Neuronal stem cell (in vitro differentiated cells): ENCODE measurements at regions not wholly inside any gene's neighbourhood (a gene's known extent, or its start where the extent isn't known, plus 50 kb on each side); places are given as distances from the start of the nearest gene placed in this dataset.

Experiments
- DNase-seq: peaks from one replicate; pipeline ENCODE4 v3.0.0-alpha.2; 2013; ENCODE audit warnings: low spot score
- H2AFZ ChIP-seq: one replicate; pipeline ENCODE4 v1.6.1; 2013; ENCODE audit warnings: mild to moderate bottlenecking, low read length, inconsistent platforms
- H2AK5ac ChIP-seq: 2 replicates; pipeline ENCODE4 v1.6.1; 2013; ENCODE audit warnings: low read depth, mild to moderate bottlenecking, inconsistent platforms, low read length, moderate library complexity, mixed read lengths
- H2BK120ac ChIP-seq: 2 replicates; pipeline ENCODE4 v1.6.1; 2013; ENCODE audit warnings: low read depth, mild to moderate bottlenecking, inconsistent platforms, low read length, moderate library complexity, mixed read lengths
- H2BK12ac ChIP-seq: one replicate; pipeline ENCODE4 v1.6.1; 2013; ENCODE audit warnings: low read length, inconsistent platforms
- H2BK15ac ChIP-seq: 2 replicates; pipeline ENCODE4 v1.6.1; 2013; ENCODE audit warnings: mild to moderate bottlenecking, low read length, inconsistent platforms, mixed read lengths
- H2BK5ac ChIP-seq: one replicate; pipeline ENCODE4 v1.6.1; 2013; ENCODE audit warnings: inconsistent platforms, mild to moderate bottlenecking, low read length, moderate library complexity
- H3K14ac ChIP-seq: one replicate; pipeline ENCODE4 v1.6.1; 2013; ENCODE audit warnings: low read length, inconsistent platforms
- H3K18ac ChIP-seq: 2 replicates; pipeline ENCODE4 v1.6.1; 2013; ENCODE audit warnings: low read length, inconsistent platforms
- H3K23ac ChIP-seq: 2 replicates; pipeline ENCODE4 v1.6.1; 2013; ENCODE audit warnings: low read depth, mild to moderate bottlenecking, mixed read lengths, low read length, inconsistent platforms; ENCODE audit not compliant: poor library complexity
- H3K27ac ChIP-seq: replicated peaks from 3 replicates; pipeline ENCODE4 v1.5.1; 2013; ENCODE audit warnings: low read length, inconsistent platforms
- H3K27me3 ChIP-seq, 3 experiments: 2 replicates each; pipeline ENCODE4 v1.6.1; 2013; ENCODE audit warnings: low read length in 3 of 3, mild to moderate bottlenecking in 2 of 3, inconsistent platforms in 1 of 3, low read depth in 1 of 3, mixed read lengths in 1 of 3, moderate library complexity in 1 of 3; ENCODE audit not compliant: control insufficient read depth in 3 of 3, insufficient read depth in 3 of 3
- H3K36me3 ChIP-seq, 2 donors: replicated peaks in 1 of 2; 2 replicates each; pipeline ENCODE4 v1.6.1; 2013; ENCODE audit warnings: low read length in 2 of 2; ENCODE audit not compliant: control insufficient read depth in 2 of 2, insufficient read depth in 2 of 2
- H3K4ac ChIP-seq: 2 replicates; pipeline ENCODE4 v1.6.1; 2013; ENCODE audit warnings: inconsistent platforms, mild to moderate bottlenecking, low read length, moderate library complexity
- H3K4me1 ChIP-seq, 2 donors: 1 replicate in 1 of 2; 2 replicates in 1 of 2; pipeline ENCODE4 v1.6.1; 2013; ENCODE audit warnings: low read length in 2 of 2, low read depth in 1 of 2; ENCODE audit not compliant: control insufficient read depth in 2 of 2, insufficient read depth in 1 of 2
- H3K4me2 ChIP-seq: one replicate; pipeline ENCODE4 v1.6.1; 2013; ENCODE audit warnings: mild to moderate bottlenecking, low read length, inconsistent platforms; ENCODE audit not compliant: insufficient read depth, poor library complexity, severe bottlenecking
- H3K4me3 ChIP-seq, 2 donors: 2 replicates each; pipeline ENCODE4 v1.5.1; 2013; ENCODE audit warnings: low read length in 2 of 2, mild to moderate bottlenecking in 2 of 2, inconsistent platforms in 1 of 2, moderate library complexity in 1 of 2
- H3K79me1 ChIP-seq: one replicate; pipeline ENCODE4 v1.6.1; 2013; ENCODE audit warnings: low read depth, mild to moderate bottlenecking, inconsistent platforms, low read length, moderate library complexity
- H3K9ac ChIP-seq: one replicate; pipeline ENCODE4 v1.6.1; 2013; ENCODE audit warnings: mild to moderate bottlenecking, low read depth, low read length, inconsistent platforms; ENCODE audit not compliant: poor library complexity
- H3K9me3 ChIP-seq, 2 donors: replicated peaks in 1 of 2; 2 replicates each; pipeline versions ENCODE3 to v1.6.1; 2013; ENCODE audit warnings: low read length in 2 of 2, mild to moderate bottlenecking in 2 of 2, inconsistent platforms in 1 of 2, low read depth in 1 of 2, mixed read lengths in 1 of 2, moderate library complexity in 1 of 2; ENCODE audit not compliant: control insufficient read depth in 2 of 2, insufficient read depth in 1 of 2
- H4K8ac ChIP-seq: one replicate; pipeline ENCODE4 v1.6.1; 2013; ENCODE audit warnings: low read depth, mild to moderate bottlenecking, inconsistent platforms, low read length, moderate library complexity
- H4K91ac ChIP-seq: one replicate; pipeline ENCODE4 v1.6.1; 2013; ENCODE audit warnings: low read length, low read depth, mild to moderate bottlenecking, inconsistent platforms; ENCODE audit not compliant: poor library complexity
- whole genome bisulfite sequencing, 2 donors: extraction: QIAGEN DNeasy Blood & Tissue Kit; methylation state at CpG; one replicate each; pipeline ENCODE4 v1.1.7; 2013; ENCODE audit warnings: missing lambda C conversion rate in 2 of 2, mixed read lengths in 1 of 2; ENCODE audit not compliant: insufficient read length in 2 of 2, insufficient replicate concordance in 1 of 2; ENCODE audit errors: extremely low coverage in 2 of 2; 5-methylcytosine and 5-hydroxymethylcytosine counted together

GRCh38 chr12:90064852-90065801 is 356.5 kb upstream of the ATP2B1 start:
- no peak overlapping the region for H2BK12ac ChIP-seq
- no peak overlapping the region for H2BK5ac ChIP-seq
- WGBS, 2 donors, result no CpG with 5 or more reads among the region's 4 CpGs
- H2BK120ac ChIP-seq, result no peak overlapping the region
- no peak overlapping the region for H3K14ac ChIP-seq
- no peak overlapping the region for H4K91ac ChIP-seq
- H3K27me3 ChIP-seq, result no peaks in the 10 kb centered on the region
- H2AK5ac ChIP-seq, result no peak overlapping the region
- no peak overlapping the region for H3K9ac ChIP-seq
- no peak overlapping the region for H2BK15ac ChIP-seq
- H3K4me1 ChIP-seq, result peaks cover 0 to 5% of the 10 kb centered on the region in 2 donors
- no peak overlapping the region for H3K4ac ChIP-seq
- H3K79me1 ChIP-seq, result no peaks in the 10 kb centered on the region
- DNase-seq, result no peak
- no peaks in the 10 kb centered on the region for H3K36me3 ChIP-seq
- no peak overlapping the region for H3K4me3 ChIP-seq
- H3K4me2 ChIP-seq, result no peak overlapping the region
- H3K27ac ChIP-seq, result no peak overlapping the region
- peak overlapping the region; percentile 39 for H2AFZ ChIP-seq
- no peak overlapping the region for H3K18ac ChIP-seq
- H3K9me3 ChIP-seq, result no peaks in the 10 kb centered on the region
- no peak overlapping the region for H3K23ac ChIP-seq
- H4K8ac ChIP-seq, result no peak overlapping the region

GRCh38 chr12:90062799-90063198 is 354.2 kb upstream of the ATP2B1 start:
- Histone ChIP-seq H3K4me3 (no peak overlapping the region), H2BK5ac (no peak overlapping the region), H2AK5ac (no peak overlapping the region), H3K4me2 (no peak overlapping the region), H3K9me3 (no peaks in the 10 kb centered on the region), H3K4ac (no peak overlapping the region), H3K9ac (no peak overlapping the region), H3K27me3 (no peaks in the 10 kb centered on the region), H2BK15ac (no peak overlapping the region), H4K8ac (no peak overlapping the region), H3K18ac (no peak overlapping the region), H3K4me1 (peaks cover 0 to 5% of the 10 kb centered on the region in 2 donors), H3K14ac (no peak overlapping the region), H2AFZ (no peak overlapping the region), H3K36me3 (no peaks in the 10 kb centered on the region), H2BK12ac (no peak overlapping the region), H4K91ac (no peak overlapping the region), H2BK120ac (no peak overlapping the region), H3K23ac (no peak overlapping the region), H3K79me1 (no peaks in the 10 kb centered on the region), H3K27ac (no peak overlapping the region)
- DNase-seq, result no peak
- no CpG with 5 or more reads among the region's 4 CpGs for whole genome bisulfite sequencing, 2 donors

- H3K14ac ChIP-seq, result no peak overlapping the region
- no peak overlapping the region for H2BK120ac ChIP-seq
- no peak overlapping the region for H3K23ac ChIP-seq
- no peak overlapping the region for H2BK15ac ChIP-seq
- H3K4me2 ChIP-seq, result no peak overlapping the region
- H2BK12ac ChIP-seq, result no peak overlapping the region
- peaks cover 0 to 5% of the 10 kb centered on the region in 2 donors for H3K4me1 ChIP-seq
- no peak overlapping the region for H2BK5ac ChIP-seq
- no peak overlapping the region for H3K27ac ChIP-seq
- H3K18ac ChIP-seq, result no peak overlapping the region
- H3K9me3 ChIP-seq, result no peaks in the 10 kb centered on the region
- H3K4me3 ChIP-seq, result no peak overlapping the region
- H3K79me1 ChIP-seq, result no peaks in the 10 kb centered on the region
- no peak overlapping the region for H2AK5ac ChIP-seq
- H4K91ac ChIP-seq, result no peak overlapping the region
- no peak overlapping the region for H2AFZ ChIP-seq
- no peak overlapping the region for H3K9ac ChIP-seq
- no peak overlapping the region for H4K8ac ChIP-seq
- H3K36me3 ChIP-seq, result no peaks in the 10 kb centered on the region
- H3K27me3 ChIP-seq, result no peaks in the 10 kb centered on the region
- H3K4ac ChIP-seq, result no peak overlapping the region
- no CpG with 5 or more reads among the region's 2 CpGs for WGBS, 2 donors
- DNase-seq, result no peak
These were observed 353.2 kb upstream of the ATP2B1 start for GRCh38 chr12:90061809-90062208.

- Histone ChIP-seq H3K9me3 (no peaks in the 10 kb centered on the region), H3K4ac (no peak overlapping the region), H3K4me1 (peaks cover 0 to under 1% of the 10 kb centered on the region in 2 donors), H2BK120ac (no peak overlapping the region), H2AK5ac (no peak overlapping the region), H3K23ac (no peak overlapping the region), H3K79me1 (no peaks in the 10 kb centered on the region), H3K9ac (no peak overlapping the region), H2BK15ac (no peak overlapping the region), H4K91ac (no peak overlapping the region), H3K27me3 (no peaks in the 10 kb centered on the region), H4K8ac (no peak overlapping the region), H3K27ac (no peak overlapping the region), H3K18ac (no peak overlapping the region), H3K4me2 (no peak overlapping the region), H2BK5ac (no peak overlapping the region), H2AFZ (no peak overlapping the region), H2BK12ac (no peak overlapping the region), H3K14ac (no peak overlapping the region), H3K36me3 (no peaks in the 10 kb centered on the region), H3K4me3 (no peak overlapping the region)
- no CpG with 5 or more reads among the region's 1 CpG for WGBS, 2 donors
- DNase-seq, result no peak
These were observed 351.4 kb upstream of the ATP2B1 start for GRCh38 chr12:90060031-90060430.
